ENCODE measurements at regions not wholly inside any gene's neighbourhood (a gene's known extent, or its start where the extent isn't known, plus 50 kb on each side); places are given as distances from the start of the nearest gene placed in this dataset.

DNA sequence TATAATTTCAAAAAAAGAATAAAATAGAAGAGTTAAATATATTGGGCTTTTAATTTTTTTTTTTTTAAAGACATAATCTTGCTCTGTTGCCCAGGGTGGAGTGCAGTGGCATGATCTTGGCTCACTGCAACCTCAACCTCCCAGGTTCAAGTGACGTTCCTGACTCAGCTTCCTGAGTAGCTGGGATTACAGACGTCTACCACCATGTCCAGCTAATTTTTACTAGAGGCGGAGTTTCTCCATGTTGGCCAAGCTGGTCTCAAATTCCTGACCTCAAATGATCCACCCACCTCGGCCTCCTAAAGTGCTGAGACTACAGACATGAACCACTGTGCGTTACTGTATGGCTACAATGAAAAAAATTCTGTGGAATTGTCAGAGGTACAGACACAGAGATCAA is 98.1 kb upstream of the RGPD4 start:
- no peak overlapping the region; the same call in 1 of the 2 replicates for H3K4me2 ChIP-seq (ENCODE audit: insufficient read depth, low read length)
- H3K9me1 ChIP-seq (ENCODE audit: control insufficient read depth, insufficient read depth, low read length): no peaks in the 10 kb centered on the region
- 6% methylated on average over 5 of the region's 5 CpGs for WGBS (ENCODE audit: insufficient coverage, low coverage, missing lambda C conversion rate)
- H3K36me3 ChIP-seq (ENCODE audit: control insufficient read depth, insufficient read depth, low read length): peaks cover 54% of the 10 kb centered on the region
- CTCF ChIA-PET (ENCODE audit: low intra/inter-chr PET ratio): no interaction called here
- in situ Hi-C loops (cut with MboI) (no loop called here), intact Hi-C loops (cut with micrococcal nuclease) (no loop called here)
- H3K79me2 ChIP-seq (ENCODE audit: control insufficient read depth, insufficient read depth, low read length): peaks cover 96% of the 10 kb centered on the region
- no peak overlapping the region for H3K4me3 ChIP-seq
- H3K4me1 ChIP-seq (replicated peaks in 1 of 2; ENCODE audit: control insufficient read depth in 2 of 2, insufficient read depth in 2 of 2, low read length in 2 of 2): peaks cover 0 to 21% of the 10 kb centered on the region in 2 experiments; a peak in 3 of 5 replicates
- H3K9me3 ChIP-seq (replicated peaks; ENCODE audit: control insufficient read depth, insufficient read depth, low read depth, low read length): no peaks in the 10 kb centered on the region
- no peak overlapping the region for H2AFZ ChIP-seq (ENCODE audit: low read depth, low read length)
- POLR2A ChIA-PET: interaction anchor here (0.7 kb wide), 1 partner anchor 15 kb away, joined by 3 read pairs; no protein-coding TSS in a partner anchor
- H3K9ac ChIP-seq (ENCODE audit: insufficient read depth in 1 of 2, low read depth in 2 of 2, low read length in 2 of 2): peak overlapping the region in 1 of 2 experiments; percentile 62; a peak in 1 of 4 replicates
- H4K20me1 ChIP-seq (replicated peaks; ENCODE audit: control insufficient read depth, insufficient read depth, low read length): peaks cover 25% of the 10 kb centered on the region; the same call in 1 of the 2 replicates
- H3K27me3 ChIP-seq (ENCODE audit: control insufficient read depth in 2 of 2, insufficient read depth in 2 of 2, low read length in 2 of 2): no peaks in the 10 kb centered on the region
- ATAC-seq (peak; percentile 59), DNase-seq (ENCODE audit: extremely low read depth in 1 of 4, low spot score in 3 of 4) (peak in 1 of 4 experiments; percentile 60), FAIRE-seq (peak; percentile 81)
- BruUV-seq (replicated peaks): no TSS peak
- H3K27ac ChIP-seq (ENCODE audit: extremely low read depth, low read depth, low read length): peak overlapping the region; percentile 60; the same call in 1 of the 3 replicates
- TF ChIP-seq ZNF444 (CRISPR knock-in tag; IDR thresholded peaks at IDR 0.05): no peak
- TF ChIP-seq TSHZ1 (CRISPR knock-in tag; IDR thresholded peaks at IDR 0.05): no peak
- TF ChIP-seq, protein P1, sequence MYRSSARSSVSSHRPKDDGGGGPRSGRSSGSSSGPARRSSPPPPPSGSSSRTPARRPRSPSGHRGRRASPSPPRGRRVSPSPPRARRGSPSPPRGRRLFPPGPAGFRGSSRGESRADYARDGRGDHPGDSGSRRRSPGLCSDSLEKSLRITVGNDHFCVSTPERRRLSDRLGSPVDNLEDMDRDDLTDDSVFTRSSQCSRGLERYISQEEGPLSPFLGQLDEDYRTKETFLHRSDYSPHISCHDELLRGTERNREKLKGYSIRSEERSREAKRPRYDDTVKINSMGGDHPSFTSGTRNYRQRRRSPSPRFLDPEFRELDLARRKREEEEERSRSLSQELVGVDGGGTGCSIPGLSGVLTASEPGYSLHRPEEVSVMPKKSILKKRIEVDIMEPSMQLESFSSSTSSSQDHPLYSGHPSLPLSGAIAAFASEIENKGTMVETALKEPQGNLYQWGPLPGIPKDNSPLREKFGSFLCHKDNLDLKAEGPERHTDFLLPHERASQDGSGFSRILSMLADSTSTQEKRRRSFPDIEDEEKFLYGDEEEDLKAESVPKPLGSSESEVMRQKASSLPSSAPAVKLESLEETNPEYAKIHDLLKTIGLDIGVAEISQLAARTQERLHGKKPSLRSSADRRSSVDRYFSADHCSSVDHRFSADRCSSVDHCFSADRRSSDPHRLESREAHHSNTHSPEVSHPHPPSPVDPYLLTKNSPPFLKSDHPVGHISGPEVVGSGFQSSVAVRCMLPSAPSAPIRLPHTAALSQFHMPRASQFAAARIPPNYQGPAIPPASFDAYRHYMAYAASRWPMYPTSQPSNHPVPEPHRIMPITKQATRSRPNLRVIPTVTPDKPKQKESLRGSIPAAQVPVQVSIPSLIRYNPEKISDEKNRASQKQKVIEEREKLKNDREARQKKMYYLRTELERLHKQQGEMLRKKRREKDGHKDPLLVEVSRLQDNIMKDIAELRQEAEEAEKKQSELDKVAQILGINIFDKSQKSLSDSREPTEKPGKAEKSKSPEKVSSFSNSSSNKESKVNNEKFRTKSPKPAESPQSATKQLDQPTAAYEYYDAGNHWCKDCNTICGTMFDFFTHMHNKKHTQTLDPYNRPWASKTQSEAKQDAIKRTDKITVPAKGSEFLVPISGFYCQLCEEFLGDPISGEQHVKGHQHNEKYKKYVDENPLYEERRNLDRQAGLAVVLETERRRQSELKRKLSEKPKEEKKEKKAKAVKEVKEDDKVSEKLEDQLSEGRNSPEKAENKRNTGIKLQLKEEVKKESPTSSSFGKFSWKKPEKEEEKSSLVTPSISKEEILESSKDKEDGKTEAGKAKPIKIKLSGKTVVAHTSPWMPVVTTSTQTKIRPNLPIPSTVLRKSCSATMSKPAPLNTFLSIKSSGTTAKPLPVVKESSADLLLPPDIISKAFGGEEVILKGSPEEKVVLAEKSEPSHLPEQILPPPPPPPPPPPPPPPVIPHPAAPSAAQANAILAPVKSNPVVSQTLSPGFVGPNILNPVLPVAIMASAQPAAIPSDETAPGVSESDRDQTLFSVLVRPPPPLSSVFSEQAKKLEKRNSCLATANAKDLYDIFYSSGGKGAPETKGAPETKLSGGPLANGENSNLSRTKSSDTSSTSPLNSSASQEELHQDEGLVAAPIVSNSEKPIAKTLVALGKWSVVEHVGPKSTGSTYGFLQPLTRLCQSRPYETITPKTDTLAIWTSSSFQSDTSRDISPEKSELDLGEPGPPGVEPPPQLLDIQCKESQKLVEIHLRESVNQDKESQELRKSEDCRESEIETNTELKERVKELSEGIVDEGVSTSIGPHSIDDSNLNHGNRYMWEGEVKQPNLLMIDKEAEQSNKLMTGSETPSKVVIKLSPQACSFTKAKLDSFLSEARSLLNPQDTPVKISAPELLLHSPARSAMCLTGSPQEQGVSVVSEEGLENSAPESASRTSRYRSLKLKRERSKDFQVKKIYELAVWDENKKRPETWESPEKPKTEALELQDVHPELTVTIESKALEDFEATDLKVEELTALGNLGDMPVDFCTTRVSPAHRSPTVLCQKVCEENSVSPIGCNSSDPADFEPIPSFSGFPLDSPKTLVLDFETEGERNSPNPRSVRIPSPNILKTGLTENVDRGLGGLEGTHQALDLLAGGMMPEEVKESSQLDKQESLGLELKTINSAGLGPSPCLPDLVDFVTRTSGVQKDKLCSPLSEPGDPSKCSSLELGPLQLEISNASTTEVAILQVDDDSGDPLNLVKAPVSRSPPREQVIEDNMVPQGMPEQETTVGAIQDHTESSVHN (IDR thresholded peaks at IDR 0.05; ENCODE audit: borderline replicate concordance in 1 of 2, low read depth in 1 of 2): no peak
- TF ChIP-seq CREM (IDR thresholded peaks at IDR 0.05; ENCODE audit: low read depth): 0 out of 2 replicates have a peak, but pooled peaks have one; percentile 20
- TF ChIP-seq HNRNPUL1 (IDR thresholded peaks at IDR 0.05; ENCODE audit: low read length): no peak
- TF ChIP-seq HMBOX1 (IDR thresholded peaks at IDR 0.05): peak; percentile 40; the same call in 1 of the 2 replicates
- TF ChIP-seq ZNF695 (CRISPR knock-in tag; IDR thresholded peaks at IDR 0.05): no peak
- no peak for TF ChIP-seq ZNF12 (CRISPR knock-in tag; IDR thresholded peaks at IDR 0.05)
- TF ChIP-seq NCOA1 (IDR thresholded peaks at IDR 0.05; ENCODE audit: low read depth): no peak

Data from K562 (cell line).